ENCODE measurements at regions not wholly inside any gene's neighbourhood (a gene's known extent, or its start where the extent isn't known, plus 50 kb on each side); places are given as distances from the start of the nearest gene placed in this dataset.

- TF ChIP-seq, protein P1, sequence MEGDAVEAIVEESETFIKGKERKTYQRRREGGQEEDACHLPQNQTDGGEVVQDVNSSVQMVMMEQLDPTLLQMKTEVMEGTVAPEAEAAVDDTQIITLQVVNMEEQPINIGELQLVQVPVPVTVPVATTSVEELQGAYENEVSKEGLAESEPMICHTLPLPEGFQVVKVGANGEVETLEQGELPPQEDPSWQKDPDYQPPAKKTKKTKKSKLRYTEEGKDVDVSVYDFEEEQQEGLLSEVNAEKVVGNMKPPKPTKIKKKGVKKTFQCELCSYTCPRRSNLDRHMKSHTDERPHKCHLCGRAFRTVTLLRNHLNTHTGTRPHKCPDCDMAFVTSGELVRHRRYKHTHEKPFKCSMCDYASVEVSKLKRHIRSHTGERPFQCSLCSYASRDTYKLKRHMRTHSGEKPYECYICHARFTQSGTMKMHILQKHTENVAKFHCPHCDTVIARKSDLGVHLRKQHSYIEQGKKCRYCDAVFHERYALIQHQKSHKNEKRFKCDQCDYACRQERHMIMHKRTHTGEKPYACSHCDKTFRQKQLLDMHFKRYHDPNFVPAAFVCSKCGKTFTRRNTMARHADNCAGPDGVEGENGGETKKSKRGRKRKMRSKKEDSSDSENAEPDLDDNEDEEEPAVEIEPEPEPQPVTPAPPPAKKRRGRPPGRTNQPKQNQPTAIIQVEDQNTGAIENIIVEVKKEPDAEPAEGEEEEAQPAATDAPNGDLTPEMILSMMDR (IDR thresholded peaks at IDR 0.05): no peak
- TF ChIP-seq EP300 (IDR thresholded peaks at IDR 0.05): no peak
- TF ChIP-seq POLR2AphosphoS5 (IDR thresholded peaks at IDR 0.05): no peak
- no peak for TF ChIP-seq POLR2A (IDR thresholded peaks at IDR 0.05)
- no peak for DNase-seq
- intact Hi-C loops (cut with DNase I; ENCODE audit: low total_unique reads): no loop called here
- peaks cover 0 to 6% (median 0%) of the 10 kb centered on the region in 4 donors for H3K4me1 ChIP-seq
- no peaks in the 10 kb centered on the region for H3K27me3 ChIP-seq
- no peaks in the 10 kb centered on the region for H3K9me3 ChIP-seq
- H3K27ac ChIP-seq: no peak overlapping the region
- H3K36me3 ChIP-seq: no peaks in the 10 kb centered on the region
- 21 to 70% (median 38%) methylated on average over 2 of the region's 2 CpGs for WGBS, 5 donors
- no peak overlapping the region for H3K4me3 ChIP-seq
Observed at GRCh38 chr2:6512589-6512988, 353.1 kb downstream of the CMPK2 start.

GRCh38 chr2:6516674-6517073, 349.0 kb downstream of the CMPK2 start:
- Histone ChIP-seq H3K36me3 (no peaks in the 10 kb centered on the region), H3K27me3 (no peaks in the 10 kb centered on the region), H3K9me3 (no peaks in the 10 kb centered on the region), H3K4me1 (peaks cover 0 to 6% (median 0%) of the 10 kb centered on the region in 4 donors), H3K4me3 (no peak overlapping the region), H3K27ac (no peak overlapping the region)
- intact Hi-C loops (cut with DNase I; ENCODE audit: low total_unique reads): no loop called here
- TF ChIP-seq POLR2AphosphoS5 (IDR thresholded peaks at IDR 0.05) (no peak), POLR2A (IDR thresholded peaks at IDR 0.05) (no peak)
- WGBS, 5 donors: 71 to 83% (median 81%) methylated on average over 6 of the region's 6 CpGs
- DNase-seq: no peak

GRCh38 chr2:6518361-6518760, 347.3 kb downstream of the CMPK2 start:
- Histone ChIP-seq H3K36me3 (no peaks in the 10 kb centered on the region), H3K27ac (no peak overlapping the region), H3K4me3 (no peak overlapping the region), H3K27me3 (no peaks in the 10 kb centered on the region), H3K9me3 (no peaks in the 10 kb centered on the region), H3K4me1 (no peaks in the 10 kb centered on the region)
- intact Hi-C loops (cut with DNase I; ENCODE audit: low total_unique reads): no loop called here
- no peak for DNase-seq
- 71 to 86% (median 79%) methylated on average over 1 of the region's 1 CpG for WGBS, 5 donors
- TF ChIP-seq POLR2AphosphoS5 (IDR thresholded peaks at IDR 0.05): no peak
- no peak for TF ChIP-seq EP300 (IDR thresholded peaks at IDR 0.05)
- TF ChIP-seq, protein P1 (IDR thresholded peaks at IDR 0.05): no peak
- TF ChIP-seq POLR2A (IDR thresholded peaks at IDR 0.05): no peak

DNA sequence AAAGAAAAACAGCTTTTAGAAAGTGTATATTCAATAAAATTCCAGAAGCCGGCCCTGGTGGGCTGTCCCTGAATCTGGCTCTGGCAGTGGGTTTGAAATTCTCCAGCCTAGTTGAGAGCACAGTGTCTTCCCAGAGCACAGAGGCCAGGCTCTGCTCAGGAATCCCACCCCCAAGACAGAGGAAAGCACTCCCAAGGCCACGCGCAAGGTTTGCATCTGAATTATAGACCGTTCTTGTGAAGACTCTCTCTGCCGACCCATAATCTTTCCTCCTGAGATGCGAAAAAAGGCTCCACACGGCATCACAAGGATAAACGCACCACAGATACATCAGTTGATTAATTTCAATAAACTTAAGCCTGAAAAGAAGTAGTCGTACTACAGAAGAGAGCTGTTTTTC, 342.2 kb downstream of the CMPK2 start:
- no peak overlapping the region for H3K4me3 ChIP-seq
- WGBS, 5 donors: 75 to 88% (median 80%) methylated on average over 9 of the region's 9 CpGs
- TF ChIP-seq EP300 (IDR thresholded peaks at IDR 0.05) (no peak), POLR2AphosphoS5 (IDR thresholded peaks at IDR 0.05) (no peak)
- TF ChIP-seq, protein P1 (IDR thresholded peaks at IDR 0.05): no peak
- H3K9me3 ChIP-seq: no peaks in the 10 kb centered on the region
- H3K27me3 ChIP-seq: no peaks in the 10 kb centered on the region
- no peaks in the 10 kb centered on the region for H3K36me3 ChIP-seq
- H3K4me1 ChIP-seq: peaks cover 3 to 14% (median 6%) of the 10 kb centered on the region in 4 donors
- intact Hi-C loops (cut with DNase I; ENCODE audit: low total_unique reads): no loop called here
- no peak overlapping the region for H3K27ac ChIP-seq
- DNase-seq: no peak

DNA sequence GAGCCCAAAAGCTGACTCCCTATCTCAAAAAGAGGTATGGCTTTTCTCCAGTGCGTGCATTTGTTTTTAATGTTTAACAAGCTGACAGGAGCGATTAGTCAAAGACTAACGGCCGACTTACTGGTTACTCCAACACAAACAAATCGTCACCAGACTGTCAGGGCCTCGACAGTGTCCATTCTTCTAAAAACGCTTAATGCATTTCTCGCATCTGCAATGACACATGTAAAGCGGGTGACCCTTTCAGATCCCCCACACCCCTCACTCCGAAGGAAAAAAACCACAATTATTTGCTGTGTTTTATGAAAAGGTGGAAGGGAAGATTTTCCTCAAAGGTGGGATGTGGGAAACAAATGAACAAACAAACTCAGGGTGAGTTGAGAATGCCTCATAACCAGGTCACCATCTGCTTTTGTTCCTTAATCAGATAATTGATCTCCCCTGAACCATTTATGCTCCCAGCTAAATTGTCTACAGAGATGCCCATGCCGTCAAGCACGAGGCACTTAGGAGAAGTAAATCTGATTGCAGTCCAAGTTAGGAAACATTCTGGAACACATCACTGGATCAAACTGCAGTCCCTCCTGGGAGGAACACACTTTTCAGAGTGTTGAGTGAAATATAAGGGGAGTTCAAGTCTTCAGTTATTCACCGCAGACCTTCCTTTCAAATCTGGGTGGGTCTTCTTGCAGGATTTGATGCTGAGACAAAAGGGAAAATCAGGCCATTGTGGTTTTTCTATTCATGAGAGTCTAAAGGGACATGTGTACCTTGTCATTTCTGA, 340.8 kb downstream of the CMPK2 start:
- H3K27ac ChIP-seq: no peak overlapping the region
- intact Hi-C loops (cut with DNase I; ENCODE audit: low total_unique reads): no loop called here
- H3K9me3 ChIP-seq: no peaks in the 10 kb centered on the region
- peaks cover 3 to 14% (median 6%) of the 10 kb centered on the region in 4 donors for H3K4me1 ChIP-seq
- WGBS, 5 donors: 23 to 35% (median 28%) methylated on average over 13 of the region's 13 CpGs
- no peaks in the 10 kb centered on the region for H3K27me3 ChIP-seq
- peak in 1 of 2 donors; percentile 65 for DNase-seq
- H3K4me3 ChIP-seq: no peak overlapping the region
- TF ChIP-seq EP300 (IDR thresholded peaks at IDR 0.05) (no peak), POLR2AphosphoS5 (IDR thresholded peaks at IDR 0.05) (no peak), POLR2A (IDR thresholded peaks at IDR 0.05) (no peak)
- TF ChIP-seq, protein P1 (IDR thresholded peaks at IDR 0.05): no peak
- H3K36me3 ChIP-seq: no peaks in the 10 kb centered on the region
